ENCODE measurements at regions not wholly inside any gene's neighbourhood (a gene's known extent, or its start where the extent isn't known, plus 50 kb on each side); places are given as distances from the start of the nearest gene placed in this dataset.

DNA sequence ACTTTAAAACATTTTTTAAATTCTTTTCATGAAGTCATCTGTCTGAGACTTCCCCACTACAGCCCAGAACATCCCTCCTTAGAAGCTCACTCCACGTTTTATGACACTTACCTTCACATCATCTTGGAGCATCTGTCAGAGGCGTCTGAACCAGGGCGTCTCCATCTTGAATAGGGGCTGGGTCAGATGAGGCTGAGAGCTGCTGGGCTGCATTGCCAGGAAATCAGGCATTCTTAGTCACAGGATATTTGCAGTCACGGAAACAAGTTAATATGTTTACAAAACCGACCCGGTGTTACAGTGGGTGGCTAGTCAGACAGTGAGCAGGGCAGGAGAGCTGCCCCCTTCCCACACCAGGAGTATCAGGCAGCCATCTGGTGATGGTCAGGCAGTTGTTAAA, 456.5 kb downstream of the FBXO15 start:
- Histone ChIP-seq H3K27me3 (ENCODE audit: insufficient read depth, low read length) (no peaks in the 10 kb centered on the region), H3K79me2 (ENCODE audit: insufficient read depth, low read length) (no peaks in the 10 kb centered on the region), H3K27ac (ENCODE audit: low read depth, low read length) (peak overlapping the region; percentile 9), H3K4me3 (ENCODE audit: insufficient read depth, low read length) (no peak overlapping the region), H2AFZ (ENCODE audit: low read length) (peak overlapping the region; percentile 0), H3K9me3 (ENCODE audit: low read depth, low read length) (no peaks in the 10 kb centered on the region), H3K4me2 (ENCODE audit: insufficient read depth, low read length) (no peak overlapping the region), H4K20me1 (ENCODE audit: insufficient read depth, low read length) (no peaks in the 10 kb centered on the region), H3K36me3 (ENCODE audit: insufficient read depth, low read length) (no peaks in the 10 kb centered on the region), H3K4me1 (ENCODE audit: insufficient read depth, low read length) (peaks cover 23% of the 10 kb centered on the region)
- TF ChIP-seq, protein P1, sequence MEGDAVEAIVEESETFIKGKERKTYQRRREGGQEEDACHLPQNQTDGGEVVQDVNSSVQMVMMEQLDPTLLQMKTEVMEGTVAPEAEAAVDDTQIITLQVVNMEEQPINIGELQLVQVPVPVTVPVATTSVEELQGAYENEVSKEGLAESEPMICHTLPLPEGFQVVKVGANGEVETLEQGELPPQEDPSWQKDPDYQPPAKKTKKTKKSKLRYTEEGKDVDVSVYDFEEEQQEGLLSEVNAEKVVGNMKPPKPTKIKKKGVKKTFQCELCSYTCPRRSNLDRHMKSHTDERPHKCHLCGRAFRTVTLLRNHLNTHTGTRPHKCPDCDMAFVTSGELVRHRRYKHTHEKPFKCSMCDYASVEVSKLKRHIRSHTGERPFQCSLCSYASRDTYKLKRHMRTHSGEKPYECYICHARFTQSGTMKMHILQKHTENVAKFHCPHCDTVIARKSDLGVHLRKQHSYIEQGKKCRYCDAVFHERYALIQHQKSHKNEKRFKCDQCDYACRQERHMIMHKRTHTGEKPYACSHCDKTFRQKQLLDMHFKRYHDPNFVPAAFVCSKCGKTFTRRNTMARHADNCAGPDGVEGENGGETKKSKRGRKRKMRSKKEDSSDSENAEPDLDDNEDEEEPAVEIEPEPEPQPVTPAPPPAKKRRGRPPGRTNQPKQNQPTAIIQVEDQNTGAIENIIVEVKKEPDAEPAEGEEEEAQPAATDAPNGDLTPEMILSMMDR (IDR thresholded peaks at IDR 0.05; ENCODE audit: extremely low read depth, low read depth, low read length), result no peak
- peak; percentile 60 for DNase-seq (ENCODE audit: insufficient read length, low spot score, missing footprints)

DNA sequence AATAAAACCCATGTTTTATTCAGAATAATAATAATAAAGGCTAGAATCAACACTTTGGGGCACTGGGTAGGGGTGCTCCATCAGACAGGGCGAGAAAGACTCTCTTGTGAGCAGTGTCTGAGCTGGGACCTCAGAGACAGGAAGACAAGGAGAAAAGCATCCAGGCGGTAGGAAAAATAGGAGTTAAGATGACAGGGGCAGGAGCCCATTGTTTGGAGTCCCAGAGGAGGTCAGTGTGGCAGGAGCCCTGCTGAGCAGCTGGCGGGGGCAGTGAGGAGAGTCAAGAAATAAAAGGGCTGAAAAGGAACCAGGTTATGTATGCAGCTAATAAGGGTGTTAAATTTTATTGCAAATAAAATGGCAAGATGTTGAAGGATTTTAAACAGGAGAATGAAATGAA, 457.4 kb downstream of the FBXO15 start:
- H3K9me3 ChIP-seq (ENCODE audit: low read depth, low read length), result no peaks in the 10 kb centered on the region
- H2AFZ ChIP-seq (ENCODE audit: low read length), result no peak overlapping the region
- no peaks in the 10 kb centered on the region for H3K36me3 ChIP-seq (ENCODE audit: insufficient read depth, low read length)
- H3K4me1 ChIP-seq (ENCODE audit: insufficient read depth, low read length), result peaks cover 23% of the 10 kb centered on the region
- DNase-seq (ENCODE audit: insufficient read length, low spot score, missing footprints), result no peak
- TF ChIP-seq, protein P1 (IDR thresholded peaks at IDR 0.05; ENCODE audit: extremely low read depth, low read depth, low read length), result no peak
- no peak overlapping the region for H3K4me2 ChIP-seq (ENCODE audit: insufficient read depth, low read length)
- no peaks in the 10 kb centered on the region for H3K79me2 ChIP-seq (ENCODE audit: insufficient read depth, low read length)
- H4K20me1 ChIP-seq (ENCODE audit: insufficient read depth, low read length), result no peaks in the 10 kb centered on the region
- peak overlapping the region; percentile 10 for H3K27ac ChIP-seq (ENCODE audit: low read depth, low read length)
- H3K4me3 ChIP-seq (ENCODE audit: insufficient read depth, low read length), result no peak overlapping the region
- H3K27me3 ChIP-seq (ENCODE audit: insufficient read depth, low read length), result no peaks in the 10 kb centered on the region

DNA sequence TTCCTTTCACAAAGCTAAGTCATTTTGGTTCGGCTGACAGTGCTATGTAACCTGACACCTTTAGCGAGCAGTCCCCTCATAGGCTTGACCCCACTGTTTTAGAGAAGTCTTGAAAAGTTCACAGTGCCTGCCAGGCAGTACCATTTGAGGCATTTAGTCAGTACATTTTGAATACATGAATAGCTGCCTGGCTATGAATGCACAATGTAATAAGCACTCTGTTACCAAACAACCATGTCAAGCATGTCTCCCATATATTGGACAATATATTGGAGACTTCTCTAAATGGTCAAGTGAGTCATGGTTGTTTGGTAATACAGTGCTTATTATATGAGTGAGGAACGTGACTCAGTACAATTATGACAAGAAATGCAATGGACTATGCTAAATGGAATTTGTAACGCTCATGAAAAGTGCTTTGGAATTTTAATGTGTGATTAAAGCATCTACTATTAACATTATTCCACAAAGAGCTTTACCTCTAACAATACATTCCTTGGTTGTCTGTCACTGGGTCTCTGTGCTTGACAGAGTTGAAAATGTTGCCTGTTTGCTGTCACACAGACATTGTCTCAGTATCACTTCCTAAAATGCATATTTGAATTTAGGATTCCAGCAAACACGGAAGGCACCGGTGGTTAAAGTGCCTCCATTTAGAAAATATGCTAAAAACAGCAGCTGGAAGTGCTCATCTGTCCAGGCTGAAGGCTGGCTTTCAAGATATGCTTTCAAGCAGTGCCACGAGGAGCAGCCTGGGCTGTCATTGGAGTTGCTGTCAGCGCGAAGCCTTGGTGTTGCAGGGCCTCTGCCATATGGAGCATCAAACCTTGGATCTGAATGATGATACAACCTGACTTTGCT, 458.6 kb downstream of the FBXO15 start:
- H3K27ac ChIP-seq (ENCODE audit: low read depth, low read length), result peak overlapping the region; percentile 52
- peak overlapping the region; percentile 43 for H3K4me2 ChIP-seq (ENCODE audit: insufficient read depth, low read length)
- H3K27me3 ChIP-seq (ENCODE audit: insufficient read depth, low read length), result no peaks in the 10 kb centered on the region
- TF ChIP-seq, protein P1 (IDR thresholded peaks at IDR 0.05; ENCODE audit: extremely low read depth, low read depth, low read length), result no peak
- H3K36me3 ChIP-seq (ENCODE audit: insufficient read depth, low read length), result no peaks in the 10 kb centered on the region
- no peak overlapping the region for H2AFZ ChIP-seq (ENCODE audit: low read length)
- H3K4me3 ChIP-seq (ENCODE audit: insufficient read depth, low read length), result no peak overlapping the region
- H3K4me1 ChIP-seq (ENCODE audit: insufficient read depth, low read length), result peaks cover 23% of the 10 kb centered on the region
- H4K20me1 ChIP-seq (ENCODE audit: insufficient read depth, low read length), result no peaks in the 10 kb centered on the region
- H3K9me3 ChIP-seq (ENCODE audit: low read depth, low read length), result no peaks in the 10 kb centered on the region
- no peaks in the 10 kb centered on the region for H3K79me2 ChIP-seq (ENCODE audit: insufficient read depth, low read length)
- DNase-seq (ENCODE audit: insufficient read length, low spot score, missing footprints), result peak; percentile 3

DNA sequence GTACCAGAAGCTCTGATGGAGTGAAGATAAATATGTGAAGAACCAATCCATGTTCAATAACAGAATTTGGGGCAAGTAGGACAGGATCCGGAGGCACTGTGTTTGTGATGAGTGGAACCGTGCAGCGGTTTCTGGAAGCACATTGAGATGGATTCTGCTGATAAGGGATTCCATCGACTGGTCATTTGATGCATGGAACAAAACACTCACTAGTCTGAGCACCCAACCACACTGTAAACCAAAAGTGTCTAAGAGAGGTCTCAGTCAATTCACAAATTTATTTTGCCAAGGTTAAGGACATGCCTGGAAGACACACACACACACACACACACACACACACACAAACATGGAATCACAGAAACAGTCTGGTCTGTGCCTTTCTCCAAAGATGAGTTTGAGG, 459.5 kb downstream of the FBXO15 start:
- H3K4me1 ChIP-seq (ENCODE audit: insufficient read depth, low read length), result peaks cover 23% of the 10 kb centered on the region
- H3K36me3 ChIP-seq (ENCODE audit: insufficient read depth, low read length), result no peaks in the 10 kb centered on the region
- TF ChIP-seq, protein P1 (IDR thresholded peaks at IDR 0.05; ENCODE audit: extremely low read depth, low read depth, low read length), result no peak
- H2AFZ ChIP-seq (ENCODE audit: low read length), result no peak overlapping the region
- no peaks in the 10 kb centered on the region for H3K9me3 ChIP-seq (ENCODE audit: low read depth, low read length)
- H4K20me1 ChIP-seq (ENCODE audit: insufficient read depth, low read length), result no peaks in the 10 kb centered on the region
- no peak for DNase-seq (ENCODE audit: insufficient read length, low spot score, missing footprints)
- no peaks in the 10 kb centered on the region for H3K27me3 ChIP-seq (ENCODE audit: insufficient read depth, low read length)
- no peak overlapping the region for H3K4me2 ChIP-seq (ENCODE audit: insufficient read depth, low read length)
- H3K4me3 ChIP-seq (ENCODE audit: insufficient read depth, low read length), result no peak overlapping the region
- peak overlapping the region; percentile 52 for H3K27ac ChIP-seq (ENCODE audit: low read depth, low read length)
- H3K79me2 ChIP-seq (ENCODE audit: insufficient read depth, low read length), result no peaks in the 10 kb centered on the region

Data from osteoblast (primary cell).